ENCODE measurements at regions not wholly inside any gene's neighbourhood (a gene's known extent, or its start where the extent isn't known, plus 50 kb on each side); places are given as distances from the start of the nearest gene placed in this dataset.
"Not testable (repeated sequence)": the region's sequence is repeated elsewhere in the genome, so short reads cannot be mapped to it uniquely, and the experiment has no call there.

GRCh38 chr2:105490204-105490603 lies 91.4 kb upstream of the FHL2 start:
- no peak for FAIRE-seq

- FAIRE-seq, result no peak
Measured at GRCh38 chr2:105489168-105489878, 90.5 kb upstream of the FHL2 start.

- no peak for FAIRE-seq
Measured at GRCh38 chr2:105488285-105488684, 89.4 kb upstream of the FHL2 start.

GRCh38 chr2:105487142-105488069 lies 88.6 kb upstream of the FHL2 start:
- FAIRE-seq, result no peak

- no peak for FAIRE-seq
Measured at GRCh38 chr2:105486762-105487141, 87.9 kb upstream of the FHL2 start.

- FAIRE-seq, result no peak
Measured at GRCh38 chr2:105478670-105479069, 79.8 kb upstream of the FHL2 start.

GRCh38 chr2:105477050-105477620 lies 78.3 kb upstream of the FHL2 start:
- not testable (repeated sequence) for FAIRE-seq

- no peak for FAIRE-seq
Measured at GRCh38 chr2:105473011-105473410, 74.2 kb upstream of the FHL2 start.

- FAIRE-seq, result no peak
Measured at GRCh38 chr2:105470979-105471378, 72.1 kb upstream of the FHL2 start.

- FAIRE-seq, result no peak
Measured at GRCh38 chr2:105469781-105470180, 70.9 kb upstream of the FHL2 start.

- FAIRE-seq, result no peak
Measured at GRCh38 chr2:105468582-105469042, 69.8 kb upstream of the FHL2 start.

GRCh38 chr2:105464325-105464724 lies 65.5 kb upstream of the FHL2 start:
- FAIRE-seq, result no peak

GRCh38 chr2:105460048-105460732 lies 61.3 kb upstream of the FHL2 start:
- no peak for FAIRE-seq

- FAIRE-seq, result no peak
Measured at GRCh38 chr2:105458076-105458475, 59.2 kb upstream of the FHL2 start.

- FAIRE-seq, result no peak
Measured at GRCh38 chr2:105455488-105456003, 56.7 kb upstream of the FHL2 start.

- FAIRE-seq, result no peak
Measured at GRCh38 chr2:105454801-105455485, 56.1 kb upstream of the FHL2 start.

- no peak for FAIRE-seq
Measured at GRCh38 chr2:105451571-105452166, 52.8 kb upstream of the FHL2 start.

- no peak for FAIRE-seq
Measured at GRCh38 chr2:105450471-105450870, 51.6 kb upstream of the FHL2 start.

GRCh38 chr2:105449076-105449475 lies 50.2 kb upstream of the FHL2 start:
- FAIRE-seq, result no peak
